Heart right ventricle (tissue), 16 donors: ENCODE measurements at regions not wholly inside any gene's neighbourhood (a gene's known extent, or its start where the extent isn't known, plus 50 kb on each side); places are given as distances from the start of the nearest gene placed in this dataset.
"Not testable (repeated sequence)": the region's sequence is repeated elsewhere in the genome, so short reads cannot be mapped to it uniquely, and the experiment has no call there.

Source experiments
- ATAC-seq, 8 donors: fragments of 200-7000 bp; cut with Tn5 transposase; one replicate each; pipeline ENCODE4 v1.9.1; 2020; ENCODE audit warnings: mild to moderate bottlenecking in 8 of 8, moderate library complexity in 8 of 8, moderate number of reproducible peaks in 1 of 8
- DNase-seq, 2 donors: peaks; one replicate each; pipeline ENCODE4 v3.0.0-alpha.2; 2020
- H3K27ac ChIP-seq, 10 donors: fragments of 200-600 bp; sonication (generic) in 2 of 10; one replicate each; pipeline versions ENCODE4 v1.5.0 to v1.8.0; 2020 to 2022; ENCODE audit warnings: mild to moderate bottlenecking in 3 of 10
- H3K27me3 ChIP-seq, 7 donors: fragments of 200-600 bp; one replicate each; pipeline ENCODE4 v1.8.0; 2021 to 2022; ENCODE audit warnings: mild to moderate bottlenecking in 2 of 7
- H3K36me3 ChIP-seq, 9 donors: fragments of 200-600 bp; sonication (generic) in 1 of 9; one replicate each; pipeline versions ENCODE4 v1.5.0 to v1.8.0; 2020 to 2022; ENCODE audit warnings: mild to moderate bottlenecking in 2 of 9
- H3K4me1 ChIP-seq, 9 donors: fragments of 200-600 bp; sonication (generic) in 1 of 9; one replicate each; pipeline versions ENCODE4 v1.5.0 to v1.8.0; 2020 to 2022; ENCODE audit warnings: mild to moderate bottlenecking in 4 of 9
- H3K4me3 ChIP-seq, 10 donors: fragments of 200-600 bp; sonication (generic) in 2 of 10; one replicate each; pipeline versions ENCODE4 v1.5.0 to v1.8.0; 2020 to 2022; ENCODE audit warnings: mild to moderate bottlenecking in 7 of 10, moderate library complexity in 2 of 10
- H3K9me3 ChIP-seq, 11 donors: fragments of 200-600 bp in 10 of 11; sonication (generic) in 2 of 11; one replicate each; pipeline versions ENCODE4 v1.5.0 to v1.8.0; 2013 to 2022; ENCODE audit warnings: mild to moderate bottlenecking in 2 of 11, control low read depth in 1 of 11, moderate library complexity in 1 of 11
- CTCF ChIP-seq, 9 donors: fragments of 200-600 bp; sonication (generic) in 2 of 9; IDR thresholded peaks; one replicate each; pipeline versions ENCODE4 v1.5.0 to v1.8.0; 2021 to 2022; ENCODE audit warnings: antibody characterized with exemption in 9 of 9, mild to moderate bottlenecking in 5 of 9, moderate library complexity in 1 of 9
- WGBS, 2 donors: extraction: QIAGEN DNeasy Blood & Tissue Kit; methylation state at CpG; one replicate each; pipeline ENCODE4 v1.1.7; 2013; ENCODE audit warnings: inconsistent platforms in 1 of 2; 5-methylcytosine and 5-hydroxymethylcytosine counted together
- intact Hi-C, 10 donors: fragments of 100-400 bp; cut with DNase I; formaldehyde crosslinking; loops; one replicate each; pipeline versions ENCODE4 v1.11.1 to v1.14.2; 2022
- donor health status: Arrhythmogenic right ventricular cardiomyopathy.
- donor health status: ischemic (EF 13 %, LVEDD 7.1; RV severe dilation, severe dysfunction).
- donor health status: healthy with polysubstance abuse.
- donor health status: DM: no; HTN: yes; CAD: no.
- donor health status: DM: no; HTN: no; CAD: no.
- donor health status: ischemic (EF 25% LVEDD 6.9; RV normal size, moderate dysfunction).
- donor health status: ischemic (EF 25% LVEDD 5.7; RV mildly dilated, moderate dysfunction).
- donor health status: healthy.
- donor health status: DM: yes; HTN: yes; CAD: no.
- donor health status: Ischemic cardiomyopathy.
- donor health status: ischemic (EF 35%, LVEDD 5.7; RV mildly dilated, moderate dysfunction).
- donor health status: nonischemic (EF 11% LVEDD 7.7; RV severe dilation, severe dysfunction).
- donor health status: DM: yes; HTN: yes; CAD: no.
- donor health status: PGD.
- donor health status: ischemic (EF 29% LVEDD 5.4; RV normal size, mild dysfunction).
- donor health status: nonischemic (EF 23%, LVEDD 6.1; RV moderate dilation, normal function).

DNA sequence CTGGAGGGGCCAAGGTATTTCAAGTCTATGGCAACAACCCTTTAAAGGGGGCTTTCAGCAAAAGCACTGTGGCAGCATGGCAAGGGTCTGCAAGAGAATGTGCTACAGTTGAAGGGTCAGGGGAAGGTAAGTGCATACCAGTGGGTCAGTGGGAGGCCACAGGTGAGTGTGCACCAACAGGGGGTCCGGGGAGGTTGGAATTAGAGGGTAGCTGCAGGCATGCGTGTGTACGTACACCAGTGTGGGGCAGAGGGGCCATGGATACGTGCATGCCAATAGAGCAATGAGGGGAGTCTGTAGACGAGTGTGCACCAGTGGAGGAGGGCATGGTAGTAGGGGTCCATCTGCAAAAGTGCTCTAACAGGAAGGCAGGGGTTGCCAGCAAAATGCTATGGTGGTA, 448.9 kb downstream of the NAV3 start:
- 79 to 90% methylated on average over 5 of the region's 5 CpGs for WGBS, 2 donors
- intact Hi-C loops: no loop called here
- TF ChIP-seq CTCF (IDR thresholded peaks at IDR 0.05): no peak

DNA sequence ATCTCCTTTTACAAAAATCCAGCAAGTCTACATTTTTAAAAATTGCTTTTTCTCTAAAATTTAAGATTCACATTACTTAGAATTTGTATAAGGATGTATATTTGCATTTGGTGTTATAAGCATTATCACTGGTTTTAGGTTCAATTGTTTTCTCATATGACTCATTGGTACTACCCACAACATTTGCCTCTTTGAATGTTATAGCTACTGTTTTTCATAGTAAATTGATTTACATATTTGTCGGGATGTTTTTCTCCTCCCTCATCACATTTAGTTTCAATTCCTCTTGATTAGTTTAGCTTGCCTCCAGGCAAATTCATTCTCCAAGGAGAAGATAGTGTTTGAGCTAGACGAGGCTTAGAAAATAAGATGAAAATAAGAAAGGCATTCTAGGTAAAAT, 450.4 kb downstream of the NAV3 start:
- DNase-seq, ATAC-seq, H3K4me1 ChIP-seq, intact Hi-C loops, H3K27me3 ChIP-seq, H3K36me3 ChIP-seq, H3K4me3 ChIP-seq, H3K27ac ChIP-seq: not testable (repeated sequence)
- 80% methylated on average over 2 of the region's 2 CpGs for WGBS, 2 donors
- peaks cover 0 to 20% (median 0%) of the 10 kb centered on the region in 11 donors for H3K9me3 ChIP-seq

More for the DNA sequence above, 448.9 kb downstream of the NAV3 start:
- Histone ChIP-seq H3K27me3 (no peaks in the 10 kb centered on the region), H3K4me3 (no peak overlapping the region), H3K36me3 (no peaks in the 10 kb centered on the region), H3K27ac (no peak overlapping the region), H3K9me3 (peaks cover 0 to 20% (median 0%) of the 10 kb centered on the region in 11 donors), H3K4me1 (no peaks in the 10 kb centered on the region)
- DNase-seq (no peak), ATAC-seq (no peak)

DNA sequence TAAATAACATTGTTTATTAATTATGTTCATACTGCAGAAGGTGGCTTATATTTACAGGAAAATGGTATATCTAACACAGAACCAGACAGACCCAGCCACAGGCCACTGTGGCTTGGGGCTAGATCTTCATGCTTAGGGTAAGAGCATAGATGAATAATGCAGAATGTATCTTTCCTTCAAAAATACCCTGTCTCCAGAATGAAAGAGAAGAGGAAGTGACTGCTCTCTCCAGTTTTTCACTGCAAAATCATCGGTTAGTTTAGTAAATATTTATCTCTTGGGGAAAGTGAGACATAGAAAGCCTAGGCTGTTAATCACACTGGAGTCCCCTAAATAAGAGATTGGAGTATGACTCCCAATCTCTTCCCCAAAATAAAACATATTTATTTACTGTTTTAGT, 453.7 kb downstream of the NAV3 start:
- no peaks in the 10 kb centered on the region for H3K9me3 ChIP-seq
- intact Hi-C loops: no loop called here
- no peaks in the 10 kb centered on the region for H3K36me3 ChIP-seq
- no peaks in the 10 kb centered on the region for H3K4me1 ChIP-seq
- WGBS, 2 donors: 71 to 94% methylated on average over 1 of the region's 1 CpG
- ATAC-seq (no peak), DNase-seq (no peak)
- H3K27ac ChIP-seq: no peak overlapping the region
- no peak overlapping the region for H3K4me3 ChIP-seq
- H3K27me3 ChIP-seq: no peaks in the 10 kb centered on the region
- TF ChIP-seq CTCF (IDR thresholded peaks at IDR 0.05): no peak

DNA sequence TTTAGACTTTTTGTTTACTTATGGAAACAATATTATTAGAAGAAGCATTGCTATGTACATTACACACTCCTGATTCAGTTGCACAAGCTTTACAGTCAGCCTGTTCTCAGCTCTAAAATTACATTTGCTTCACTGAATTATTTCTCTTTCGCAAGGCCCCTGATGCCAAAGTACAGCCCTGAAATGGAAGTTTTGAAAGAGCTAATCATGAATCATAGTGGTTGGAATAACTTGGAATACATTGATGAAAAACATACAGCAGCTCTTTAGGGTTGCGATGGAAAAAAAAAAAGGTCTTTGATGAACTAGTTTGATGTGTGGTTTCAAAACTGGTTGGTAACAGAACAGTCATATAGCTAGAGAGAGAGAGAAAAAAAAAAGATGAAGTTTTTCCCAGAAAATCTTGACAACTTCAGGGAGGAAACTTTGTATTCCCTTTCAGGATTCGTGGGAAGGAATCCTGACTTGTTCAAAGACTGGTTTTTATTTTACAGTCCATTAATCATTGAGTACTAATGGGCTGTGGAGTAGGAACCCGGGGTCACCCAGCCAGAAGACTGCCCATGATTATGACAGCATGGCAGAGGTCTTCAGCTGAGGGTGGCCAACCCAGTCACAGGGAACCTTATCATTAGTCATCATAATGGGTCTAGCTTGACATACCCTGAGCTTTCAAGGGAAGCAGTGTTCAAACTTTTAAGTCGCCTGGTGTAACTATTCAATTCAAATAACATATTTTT, 460.1 kb downstream of the NAV3 start:
- no peak overlapping the region for H3K27ac ChIP-seq
- H3K4me3 ChIP-seq: no peak overlapping the region
- no peaks in the 10 kb centered on the region for H3K36me3 ChIP-seq
- H3K27me3 ChIP-seq: no peaks in the 10 kb centered on the region
- H3K9me3 ChIP-seq: peaks cover 0 to 2% (median 0%) of the 10 kb centered on the region in 11 donors
- TF ChIP-seq CTCF (IDR thresholded peaks at IDR 0.05): no peak
- 84 to 87% methylated on average over 5 of the region's 5 CpGs for WGBS, 2 donors
- no peaks in the 10 kb centered on the region for H3K4me1 ChIP-seq
- intact Hi-C loops: no loop called here
- DNase-seq (no peak), ATAC-seq (no peak)

DNA sequence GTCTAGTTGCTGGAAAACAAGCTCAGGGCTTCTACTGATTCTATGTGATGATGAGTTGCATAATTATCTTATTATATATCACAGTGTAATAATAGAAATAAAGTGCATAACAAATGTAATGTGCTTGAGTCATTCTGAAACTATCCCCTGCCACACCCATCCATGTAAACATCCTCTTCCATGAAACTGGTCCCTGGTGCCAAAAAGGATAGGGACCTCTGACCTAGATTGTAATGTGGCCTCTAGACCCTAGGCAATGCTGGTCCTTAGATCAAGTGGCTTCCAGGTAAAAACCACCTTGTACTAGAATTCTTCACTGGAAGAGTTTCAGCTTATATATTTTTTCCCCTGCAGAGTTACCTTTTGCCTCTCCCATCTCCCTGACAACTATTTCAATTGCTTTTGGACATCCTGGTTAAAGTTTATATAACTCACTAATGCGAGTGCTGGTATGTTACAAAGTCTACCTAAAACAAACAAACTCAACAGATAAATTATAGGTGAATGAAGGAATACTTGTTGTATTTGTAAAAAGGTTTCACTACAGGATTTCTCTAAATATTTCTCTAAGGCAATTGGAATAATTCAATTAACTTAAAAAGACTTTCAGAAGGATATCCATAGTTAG, 462.5 kb downstream of the NAV3 start:
- intact Hi-C loops: no loop called here
- H3K27me3 ChIP-seq: no peaks in the 10 kb centered on the region
- no peaks in the 10 kb centered on the region for H3K4me1 ChIP-seq
- ATAC-seq (no peak), DNase-seq (no peak)
- H3K9me3 ChIP-seq: peaks cover 0 to 5% (median 0%) of the 10 kb centered on the region in 11 donors
- no peak overlapping the region for H3K27ac ChIP-seq
- no peak overlapping the region for H3K4me3 ChIP-seq
- H3K36me3 ChIP-seq: no peaks in the 10 kb centered on the region
- TF ChIP-seq CTCF (IDR thresholded peaks at IDR 0.05): no peak
- WGBS, 2 donors: 80 to 88% methylated on average over 1 of the region's 1 CpG

DNA sequence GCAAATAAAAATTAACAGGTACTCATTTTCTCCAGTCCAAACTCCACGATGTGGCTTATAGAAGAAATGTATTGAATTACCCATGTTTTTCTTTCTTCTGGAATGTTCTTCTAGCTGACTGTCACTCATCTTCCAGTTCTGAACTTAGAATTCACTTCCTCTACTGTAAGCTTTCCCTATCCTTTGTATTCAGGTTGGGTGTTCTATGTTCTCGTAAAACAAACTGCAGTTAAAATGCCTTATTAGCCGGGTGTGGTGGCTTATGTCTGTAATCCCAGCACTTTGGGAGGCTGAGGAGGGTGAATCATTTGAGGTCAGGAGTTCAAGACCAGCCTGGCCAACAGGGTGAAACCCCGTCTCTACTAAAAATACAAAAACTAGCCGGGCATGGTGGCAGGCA, 470.6 kb downstream of the NAV3 start:
- H3K9me3 ChIP-seq, H3K36me3 ChIP-seq, H3K4me3 ChIP-seq, H3K4me1 ChIP-seq, H3K27me3 ChIP-seq, intact Hi-C loops, H3K27ac ChIP-seq, DNase-seq, ATAC-seq: not testable (repeated sequence)
- 84 to 87% methylated on average over 5 of the region's 5 CpGs for WGBS, 2 donors
